ENCODE measurements at regions not wholly inside any gene's neighbourhood (a gene's known extent, or its start where the extent isn't known, plus 50 kb on each side); places are given as distances from the start of the nearest gene placed in this dataset.

GRCh38 chr4:159443975-159444374, 341.1 kb downstream of the RAPGEF2 start:
- ATAC-seq (no peak), DNase-seq (ENCODE audit: low spot score) (no peak)

GRCh38 chr4:159444678-159445077, 341.8 kb downstream of the RAPGEF2 start:
- no peak for ATAC-seq
- no peak for DNase-seq (ENCODE audit: low spot score)

- ATAC-seq (no peak), DNase-seq (ENCODE audit: low spot score) (no peak)
These were observed 342.8 kb downstream of the RAPGEF2 start for GRCh38 chr4:159445692-159446091.

- ATAC-seq (peak; percentile 100), DNase-seq (ENCODE audit: low spot score) (no peak)
These were observed 343.5 kb downstream of the RAPGEF2 start for GRCh38 chr4:159446266-159446976.

- ATAC-seq (no peak), DNase-seq (ENCODE audit: low spot score) (no peak)
These were observed 344.4 kb downstream of the RAPGEF2 start for GRCh38 chr4:159447296-159447695.

- DNase-seq (ENCODE audit: low spot score): no peak
- no peak for ATAC-seq
These were observed 348.1 kb downstream of the RAPGEF2 start for GRCh38 chr4:159451006-159451405.

DNA sequence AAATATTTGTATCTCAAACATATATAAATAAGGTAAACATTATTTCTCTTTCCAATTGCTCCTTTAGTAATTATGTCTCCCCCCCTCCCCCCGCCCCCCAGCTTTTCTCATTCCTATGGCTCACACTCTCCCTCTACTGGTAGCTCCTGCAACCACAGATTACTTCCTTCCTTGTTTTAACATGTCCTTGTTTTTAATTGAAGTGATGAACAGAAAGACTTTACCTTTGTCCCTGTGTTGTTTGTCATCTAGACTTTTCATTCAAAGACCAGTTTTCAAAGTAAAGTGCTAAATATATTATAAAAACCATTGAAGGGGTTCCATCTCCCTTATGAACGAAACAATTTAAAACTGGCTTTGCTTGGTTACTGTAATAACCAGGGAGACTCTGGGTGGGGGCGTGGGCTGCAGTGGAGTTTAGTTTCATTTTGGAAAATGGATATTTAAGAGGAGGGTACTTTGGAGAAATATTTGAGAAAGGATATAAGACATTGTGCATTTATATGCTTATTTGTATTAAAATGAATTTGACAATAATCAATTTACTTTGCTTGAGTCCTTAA, 352.9 kb downstream of the RAPGEF2 start:
- peak; percentile 77 for ATAC-seq
- DNase-seq (ENCODE audit: low spot score): no peak

DNA sequence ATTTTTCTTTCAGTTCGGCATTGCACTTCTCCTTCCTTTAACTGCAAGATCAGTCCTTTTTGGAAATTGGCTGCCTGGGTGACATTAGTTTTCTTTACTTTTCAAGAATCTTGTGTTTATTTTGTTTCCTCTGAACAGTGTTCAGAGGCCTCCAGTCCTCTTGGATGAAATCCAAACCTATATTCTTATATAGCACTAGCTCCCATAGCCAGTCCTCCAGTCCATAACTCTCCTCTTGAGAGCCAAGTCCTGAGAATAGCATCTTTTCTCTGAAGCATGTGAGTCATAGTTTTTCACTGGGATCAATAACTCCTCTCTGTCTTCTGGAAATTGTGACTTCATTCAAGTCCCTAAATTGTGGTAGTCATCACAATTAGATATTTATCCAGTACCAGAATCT, 357.5 kb downstream of the RAPGEF2 start:
- DNase-seq (ENCODE audit: low spot score) (no peak), ATAC-seq (no peak)

DNA sequence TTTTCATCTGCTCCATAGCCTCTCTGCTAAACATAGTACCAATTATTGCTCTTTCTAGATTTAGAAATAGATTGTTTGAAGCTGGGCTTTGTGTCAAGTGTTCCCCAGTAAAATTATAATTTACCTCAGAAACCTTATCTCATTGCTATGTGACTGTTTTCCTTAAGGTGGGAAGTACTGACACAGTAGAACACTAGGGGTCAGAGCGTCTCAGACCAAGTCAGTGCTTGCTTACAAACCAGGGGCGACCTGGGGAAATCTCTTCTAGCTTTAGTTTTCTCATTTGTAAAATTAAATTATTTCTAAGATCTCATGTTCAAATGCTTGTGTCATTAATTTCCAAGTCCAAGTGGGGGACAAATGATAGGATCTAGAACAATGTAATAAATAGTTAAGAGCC, 360.4 kb downstream of the RAPGEF2 start:
- no peak for DNase-seq (ENCODE audit: low spot score)
- no peak for ATAC-seq

DNA sequence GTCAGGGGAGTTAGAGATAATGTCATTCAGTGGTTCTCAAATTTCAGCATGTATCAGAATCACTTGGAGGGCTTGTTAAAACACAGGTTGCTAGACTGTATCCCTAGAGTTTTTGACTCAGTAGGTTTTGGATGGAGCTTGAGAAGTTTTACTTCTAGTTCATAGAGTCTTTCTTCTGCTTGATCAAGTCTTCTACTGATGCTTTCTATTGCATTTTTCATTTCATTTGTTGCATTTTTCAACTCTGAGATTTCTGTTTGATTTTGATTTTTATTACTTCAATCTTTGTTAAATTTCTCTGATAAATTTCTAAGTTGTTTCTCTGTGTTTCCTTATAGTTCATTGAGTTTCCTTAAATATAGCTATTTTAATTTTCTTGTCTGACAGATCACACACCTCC, 361.4 kb downstream of the RAPGEF2 start:
- ATAC-seq: no peak
- no peak for DNase-seq (ENCODE audit: low spot score)

DNA sequence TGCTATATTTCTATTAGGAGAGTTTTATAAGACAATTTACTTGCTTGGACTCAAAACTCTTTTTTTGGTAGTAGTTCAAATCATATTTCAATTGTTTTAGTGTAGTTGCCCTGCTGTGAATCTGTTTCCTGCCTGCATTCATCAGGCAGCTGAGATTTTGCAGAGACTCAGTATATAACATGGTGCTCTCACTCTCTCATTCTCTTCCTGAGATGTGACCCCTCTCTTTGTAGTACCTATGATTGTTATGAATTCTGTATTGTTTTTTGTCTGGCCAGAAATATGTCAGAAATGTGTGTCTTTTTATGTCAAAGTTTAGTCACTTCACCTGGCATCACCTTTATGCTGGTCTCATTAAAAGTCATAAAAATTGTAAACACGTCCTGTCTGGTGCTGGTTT, 374.0 kb downstream of the RAPGEF2 start:
- ATAC-seq: no peak
- DNase-seq (ENCODE audit: low spot score): no peak

DNA sequence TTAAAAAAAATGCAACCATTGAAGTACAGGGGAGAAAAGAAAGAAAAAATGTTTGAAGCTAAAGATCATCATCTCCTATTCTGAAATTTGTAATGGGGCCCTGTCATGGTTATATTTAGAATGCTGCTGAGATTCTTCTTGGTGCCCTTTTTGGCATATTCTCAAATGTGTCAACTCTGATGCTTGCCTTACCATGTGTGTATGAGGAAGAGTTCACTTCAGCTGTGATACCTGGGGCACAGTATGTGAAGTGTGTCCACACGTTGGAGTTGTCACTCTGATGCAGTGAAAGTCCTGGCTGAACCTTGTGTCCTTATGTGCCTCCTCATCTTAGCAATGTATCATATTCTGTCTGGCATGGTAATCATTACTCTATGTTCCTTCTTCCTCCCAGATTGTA, 377.9 kb downstream of the RAPGEF2 start:
- ATAC-seq (no peak), DNase-seq (ENCODE audit: low spot score) (no peak)

GRCh38 chr4:159481936-159482335, 379.1 kb downstream of the RAPGEF2 start:
- ATAC-seq: no peak
- no peak for DNase-seq (ENCODE audit: low spot score)

- no peak for DNase-seq (ENCODE audit: low spot score)
- no peak for ATAC-seq
These were observed 380.4 kb downstream of the RAPGEF2 start for GRCh38 chr4:159483110-159483781.

- ATAC-seq: no peak
- no peak for DNase-seq (ENCODE audit: low spot score)
These were observed 381.2 kb downstream of the RAPGEF2 start for GRCh38 chr4:159483782-159484741.

- DNase-seq (ENCODE audit: low spot score) (no peak), ATAC-seq (no peak)
These were observed 382.0 kb downstream of the RAPGEF2 start for GRCh38 chr4:159484864-159485263.

DNA sequence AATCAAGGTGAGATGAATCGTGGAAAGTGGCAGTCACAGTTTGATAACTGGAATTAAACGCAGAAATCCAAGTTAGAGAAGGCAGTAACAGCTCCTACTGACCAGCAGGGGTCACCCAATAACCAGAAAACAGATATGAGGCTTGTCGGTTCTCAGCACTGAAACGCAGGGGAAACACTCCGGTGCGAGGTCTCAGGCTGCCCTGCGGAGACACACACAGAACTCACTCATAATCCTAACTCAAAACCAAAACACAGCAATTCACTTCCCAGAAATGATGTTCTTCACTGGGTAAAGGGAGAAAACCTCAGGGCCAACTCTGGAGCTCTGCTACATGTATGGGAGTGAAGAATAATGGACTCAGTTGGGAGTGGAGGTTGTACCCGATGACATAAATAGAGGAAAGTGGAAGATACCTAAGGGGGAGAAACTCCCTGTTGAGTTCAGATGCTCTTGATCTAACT, 384.4 kb downstream of the RAPGEF2 start:
- ATAC-seq: peak; percentile 98
- DNase-seq (ENCODE audit: low spot score): peak; percentile 54

DNA sequence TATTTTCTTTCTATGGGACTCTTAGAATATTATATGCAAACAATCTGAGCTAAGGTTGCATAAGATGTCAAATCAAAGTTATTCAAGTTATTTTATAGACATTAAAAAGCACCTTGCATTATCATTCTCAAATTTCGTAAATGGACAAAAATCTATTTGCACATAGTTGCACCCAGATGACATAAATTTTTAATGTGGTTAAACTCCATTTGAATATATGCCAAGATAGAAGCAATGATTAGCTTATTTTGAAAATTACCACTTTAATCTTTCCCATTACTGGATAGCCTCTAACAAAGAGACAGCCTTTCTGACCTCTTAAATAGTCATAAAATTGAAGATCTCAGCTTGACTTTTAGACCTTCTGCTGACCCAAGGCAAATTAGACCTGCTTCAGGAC, 386.8 kb downstream of the RAPGEF2 start:
- no peak for DNase-seq (ENCODE audit: low spot score)
- ATAC-seq: no peak

GRCh38 chr4:159495515-159496236, 392.8 kb downstream of the RAPGEF2 start:
- DNase-seq (ENCODE audit: low spot score) (no peak), ATAC-seq (no peak)

- DNase-seq (ENCODE audit: low spot score) (no peak), ATAC-seq (peak; percentile 38)
These were observed 393.4 kb downstream of the RAPGEF2 start for GRCh38 chr4:159496248-159496647.
